Esophagus squamous epithelium (tissue), 4 donors: ENCODE measurements at regions not wholly inside any gene's neighbourhood (a gene's known extent, or its start where the extent isn't known, plus 50 kb on each side); places are given as distances from the start of the nearest gene placed in this dataset.

ENCODE experiments used
- CTCF ChIP-seq, 6 experiments: fragments of 450-650 bp in 4 of 6; fragments of 200-600 bp in 2 of 6; sonication (generic) in 2 of 6; IDR thresholded peaks; one replicate each; pipeline ENCODE4 v1.5.1; 2016 to 2019; ENCODE audit warnings: antibody characterized with exemption in 6 of 6, mild to moderate bottlenecking in 4 of 6, moderate library complexity in 4 of 6
- POLR2A ChIP-seq, 4 donors: fragments of 450-650 bp; IDR thresholded peaks; one replicate each; pipeline ENCODE4 v1.6.1; 2017; ENCODE audit warnings: antibody characterized with exemption in 4 of 4, mild to moderate bottlenecking in 4 of 4, moderate library complexity in 3 of 4

- TF ChIP-seq CTCF (IDR thresholded peaks at IDR 0.05), result no peak
- no peak for TF ChIP-seq POLR2A (IDR thresholded peaks at IDR 0.05)
These were observed 249.6 kb downstream of the MTX2 start for GRCh38 chr2:176518823-176519222.
